H1 (cell line): ENCODE measurements at regions not wholly inside any gene's neighbourhood (a gene's known extent, or its start where the extent isn't known, plus 50 kb on each side); places are given as distances from the start of the nearest gene placed in this dataset. TPM values are rescaled to one million over a fixed set of nuclear protein-coding genes. Genes with fewer than 3 reads are reported as not detected.

Experiments used
- NRF1 ChIP-seq: IDR thresholded peaks from 2 replicates; pipeline ENCODE4 v1.6.1; 2011; ENCODE audit warnings: mild to moderate bottlenecking, low read depth, low read length, improper control_type of control experiment
- POLR2AphosphoS5 ChIP-seq: IDR thresholded peaks from 2 replicates; pipeline ENCODE4 v1.6.1; 2011; ENCODE audit warnings: low read depth, low read length
- small RNA-seq: library from polyadenylated mRNA; stranded (forward); fragments of <200 nt; extraction: miRNeasy Mini kit (QIAGEN cat#:217004); gene quantifications from one replicate; pipeline ENCODE3, GENCODE V24; 2013; ENCODE audit not compliant: insufficient read depth
- TF ChIP-seq, protein P1 (sequence below), 3 experiments: IDR thresholded peaks; 1 replicate in 2 of 3; 2 replicates in 1 of 3; pipeline versions ENCODE4 v1.5.1 to v1.6.1; 2011; ENCODE audit warnings: low read length in 3 of 3, mild to moderate bottlenecking in 3 of 3, inconsistent platforms in 2 of 3, low read depth in 1 of 3, moderate library complexity in 1 of 3; ENCODE audit not compliant: insufficient read depth in 1 of 3; ENCODE audit errors: control extremely low read depth in 1 of 3

DNA sequence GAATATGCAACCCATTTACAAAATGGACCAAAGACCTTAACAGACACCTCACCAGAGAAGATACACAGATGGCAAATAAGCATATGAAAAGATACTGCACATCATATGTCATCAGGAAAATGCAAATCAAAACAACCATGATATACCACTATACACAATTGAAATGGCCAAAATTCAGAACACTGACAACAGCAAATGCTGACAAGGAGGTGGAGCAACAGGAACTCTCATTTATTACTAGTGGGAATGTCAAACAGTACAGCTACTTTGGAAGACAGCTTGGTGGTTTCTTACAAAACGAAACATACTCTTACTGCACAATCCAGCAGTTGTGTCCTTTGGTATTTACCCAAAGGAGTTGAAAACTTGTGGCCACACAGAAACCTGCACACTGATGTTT lies 50.0 kb upstream of the PCGF5 start (continued):
- TF ChIP-seq, protein P1, sequence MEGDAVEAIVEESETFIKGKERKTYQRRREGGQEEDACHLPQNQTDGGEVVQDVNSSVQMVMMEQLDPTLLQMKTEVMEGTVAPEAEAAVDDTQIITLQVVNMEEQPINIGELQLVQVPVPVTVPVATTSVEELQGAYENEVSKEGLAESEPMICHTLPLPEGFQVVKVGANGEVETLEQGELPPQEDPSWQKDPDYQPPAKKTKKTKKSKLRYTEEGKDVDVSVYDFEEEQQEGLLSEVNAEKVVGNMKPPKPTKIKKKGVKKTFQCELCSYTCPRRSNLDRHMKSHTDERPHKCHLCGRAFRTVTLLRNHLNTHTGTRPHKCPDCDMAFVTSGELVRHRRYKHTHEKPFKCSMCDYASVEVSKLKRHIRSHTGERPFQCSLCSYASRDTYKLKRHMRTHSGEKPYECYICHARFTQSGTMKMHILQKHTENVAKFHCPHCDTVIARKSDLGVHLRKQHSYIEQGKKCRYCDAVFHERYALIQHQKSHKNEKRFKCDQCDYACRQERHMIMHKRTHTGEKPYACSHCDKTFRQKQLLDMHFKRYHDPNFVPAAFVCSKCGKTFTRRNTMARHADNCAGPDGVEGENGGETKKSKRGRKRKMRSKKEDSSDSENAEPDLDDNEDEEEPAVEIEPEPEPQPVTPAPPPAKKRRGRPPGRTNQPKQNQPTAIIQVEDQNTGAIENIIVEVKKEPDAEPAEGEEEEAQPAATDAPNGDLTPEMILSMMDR (IDR thresholded peaks at IDR 0.05; ENCODE audit: control extremely low read depth in 1 of 3, insufficient read depth in 1 of 3, low read depth in 1 of 3, low read length in 3 of 3), result no peak
- no peak for TF ChIP-seq POLR2AphosphoS5
- TF ChIP-seq NRF1, result no peak

Small RNA genes lying in the stretch of these regions (small RNA-seq; reads per million reads assigned to genes)
- not detected for gene AL365434.2
